Erythroblast (primary cell): ENCODE measurements at regions not wholly inside any gene's neighbourhood (a gene's known extent, or its start where the extent isn't known, plus 50 kb on each side); places are given as distances from the start of the nearest gene placed in this dataset.
"Not testable (repeated sequence)": the region's sequence is repeated elsewhere in the genome, so short reads cannot be mapped to it uniquely, and the experiment has no call there.

ENCODE experiments used
- DNase-seq, 2 experiments: peaks; one replicate each; lab custom pipeline; 2025; lab: John Stamatoyannopoulos, UW
- GATA1 ChIP-seq: IDR thresholded peaks from 2 replicates; pipeline ENCODE4 v1.6.1; 2011; ENCODE audit warnings: low read depth, mild to moderate bottlenecking, control low read depth, low read length, moderate library complexity
- POLR2A ChIP-seq: IDR thresholded peaks from 2 replicates; pipeline ENCODE4 v1.6.1; 2011; ENCODE audit warnings: mild to moderate bottlenecking, low read length

GRCh38 chr15:63434576-63435186 lies 53.0 kb upstream of the CA12 start:
- TF ChIP-seq POLR2A: no peak
- TF ChIP-seq GATA1: no peak
- DNase-seq: no peak

- TF ChIP-seq POLR2A (no peak), GATA1 (no peak)
- DNase-seq: no peak
These were observed 53.7 kb upstream of the CA12 start for GRCh38 chr15:63435204-63435820.

GRCh38 chr15:63436341-63436740 lies 54.7 kb upstream of the CA12 start:
- no peak for TF ChIP-seq GATA1
- TF ChIP-seq POLR2A: no peak
- no peak for DNase-seq

- DNase-seq: peak; percentile 46 to 51
- no peak for TF ChIP-seq POLR2A
These were observed 55.3 kb upstream of the CA12 start for GRCh38 chr15:63436872-63437375.

GRCh38 chr15:63439536-63440264 lies 58.1 kb upstream of the CA12 start:
- TF ChIP-seq POLR2A (no peak), GATA1 (no peak)
- DNase-seq: no peak

- no peak for TF ChIP-seq POLR2A
- no peak for TF ChIP-seq GATA1
- no peak for DNase-seq
These were observed 58.6 kb upstream of the CA12 start for GRCh38 chr15:63440265-63440648.

GRCh38 chr15:63440756-63441155 lies 59.1 kb upstream of the CA12 start:
- TF ChIP-seq GATA1 (no peak), POLR2A (no peak)
- no peak for DNase-seq

GRCh38 chr15:63441266-63441665 lies 59.6 kb upstream of the CA12 start:
- TF ChIP-seq POLR2A (no peak), GATA1 (no peak)
- DNase-seq: no peak

GRCh38 chr15:63442080-63442479 lies 60.4 kb upstream of the CA12 start:
- TF ChIP-seq GATA1 (no peak), POLR2A (no peak)
- no peak for DNase-seq

- no peak for TF ChIP-seq GATA1
- no peak for TF ChIP-seq POLR2A
- no peak for DNase-seq
These were observed 59.8 kb upstream of the USP3 start for GRCh38 chr15:63444611-63445010.

GRCh38 chr15:63446255-63446654 lies 58.1 kb upstream of the USP3 start:
- TF ChIP-seq POLR2A (no peak), GATA1 (no peak)
- no peak for DNase-seq

GRCh38 chr15:63447017-63447676 lies 57.2 kb upstream of the USP3 start:
- DNase-seq: no peak
- no peak for TF ChIP-seq POLR2A
- no peak for TF ChIP-seq GATA1

GRCh38 chr15:63448266-63448665 lies 56.1 kb upstream of the USP3 start:
- no peak for DNase-seq
- no peak for TF ChIP-seq POLR2A

- not testable (repeated sequence) for DNase-seq
These were observed 55.4 kb upstream of the USP3 start for GRCh38 chr15:63448872-63449555.

GRCh38 chr15:63449731-63450130 lies 54.7 kb upstream of the USP3 start:
- TF ChIP-seq GATA1 (no peak), POLR2A (no peak)

More at GRCh38 chr15:63449731-63450130, 54.7 kb upstream of the USP3 start:
- no peak for DNase-seq
